RWPE2 (cell line): ENCODE measurements at regions not wholly inside any gene's neighbourhood (a gene's known extent, or its start where the extent isn't known, plus 50 kb on each side); places are given as distances from the start of the nearest gene placed in this dataset.

Experiments used
- ATAC-seq: fragments of 200-7000 bp; cut with Tn5 transposase; 3 replicates; pipeline ENCODE4 v1.9.1; 2021; ENCODE audit warnings: low read depth
- DNase-seq: peaks from one replicate; pipeline ENCODE4 v3.0.0-alpha.2; 2020; ENCODE audit warnings: low spot score
- H3K27ac ChIP-seq: fragments of 450-650 bp; 2 replicates; pipeline ENCODE4 v1.5.1; 2017; ENCODE audit warnings: mild to moderate bottlenecking; ENCODE audit not compliant: poor library complexity, severe bottlenecking
- H3K27me3 ChIP-seq: fragments of 250-450 bp; sonication (Bioruptor Pico); 2 replicates; pipeline ENCODE4 v1.5.1; 2021; ENCODE audit warnings: mild to moderate bottlenecking, moderate library complexity; ENCODE audit not compliant: insufficient read depth, poor library complexity, severe bottlenecking
- H3K36me3 ChIP-seq: fragments of 250-450 bp; sonication (Bioruptor Pico); 2 replicates; pipeline ENCODE4 v1.5.1; 2020; ENCODE audit warnings: low read depth, mild to moderate bottlenecking, moderate library complexity
- H3K4me1 ChIP-seq: fragments of 250-450 bp; sonication (Bioruptor Pico); 2 replicates; pipeline ENCODE4 v1.5.1; 2021; ENCODE audit warnings: mild to moderate bottlenecking, moderate library complexity; ENCODE audit not compliant: insufficient read depth, poor library complexity, severe bottlenecking
- H3K4me3 ChIP-seq: fragments of 250-450 bp; sonication (Bioruptor Pico); 2 replicates; pipeline ENCODE4 v1.5.1; 2021; ENCODE audit warnings: mild to moderate bottlenecking, moderate library complexity; ENCODE audit not compliant: severe bottlenecking
- H3K9me3 ChIP-seq: fragments of 250-450 bp; sonication (Bioruptor Pico); 2 replicates; pipeline ENCODE4 v1.5.1; 2021; ENCODE audit warnings: mild to moderate bottlenecking, moderate library complexity; ENCODE audit not compliant: severe bottlenecking
- CTCF ChIP-seq: fragments of 450-650 bp; IDR thresholded peaks from one replicate; pipeline ENCODE4 v1.5.1; 2017; ENCODE audit warnings: mild to moderate bottlenecking, moderate library complexity; ENCODE audit not compliant: poor library complexity, severe bottlenecking

GRCh38 chr16:9238346-9238745, 146.9 kb downstream of the HAPSTR1 start:
- Histone ChIP-seq H3K27ac (no peak overlapping the region), H3K36me3 (no peaks in the 10 kb centered on the region), H3K9me3 (no peaks in the 10 kb centered on the region), H3K4me3 (no peak overlapping the region), H3K27me3 (no peaks in the 10 kb centered on the region), H3K4me1 (no peaks in the 10 kb centered on the region)
- no peak for ATAC-seq
- no peak for TF ChIP-seq CTCF
- DNase-seq = no peak

GRCh38 chr16:9241177-9241576, 149.7 kb downstream of the HAPSTR1 start:
- no peak overlapping the region for H3K27ac ChIP-seq
- no peaks in the 10 kb centered on the region for H3K36me3 ChIP-seq
- H3K4me3 ChIP-seq = no peak overlapping the region
- no peaks in the 10 kb centered on the region for H3K9me3 ChIP-seq
- no peaks in the 10 kb centered on the region for H3K4me1 ChIP-seq
- no peak for ATAC-seq
- no peaks in the 10 kb centered on the region for H3K27me3 ChIP-seq
- DNase-seq = no peak
- TF ChIP-seq CTCF = no peak

DNA sequence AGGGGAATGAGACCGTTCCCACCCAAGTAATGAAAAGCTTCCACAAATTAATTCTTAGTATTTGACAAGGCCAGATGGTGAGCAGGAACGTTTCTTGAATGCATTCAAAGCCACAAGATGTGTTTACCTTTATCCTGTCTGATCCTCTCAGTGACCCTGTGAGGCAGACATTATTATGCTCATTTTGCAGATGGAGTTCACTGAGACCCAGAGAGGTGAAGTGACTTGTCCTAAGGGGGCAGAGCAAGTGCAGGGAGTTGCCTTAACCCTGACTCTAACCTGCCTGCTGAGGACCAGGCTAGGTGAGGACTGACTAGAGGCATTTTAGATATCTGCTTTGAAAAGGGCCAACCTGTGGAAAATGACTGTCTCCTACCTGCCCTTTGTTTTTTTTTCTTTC, 156.7 kb downstream of the HAPSTR1 start:
- Histone ChIP-seq H3K9me3 (no peaks in the 10 kb centered on the region), H3K27me3 (no peaks in the 10 kb centered on the region), H3K4me1 (no peaks in the 10 kb centered on the region), H3K36me3 (no peaks in the 10 kb centered on the region), H3K4me3 (no peak overlapping the region), H3K27ac (no peak overlapping the region)
- ATAC-seq = no peak
- no peak for DNase-seq
- TF ChIP-seq CTCF = no peak

DNA sequence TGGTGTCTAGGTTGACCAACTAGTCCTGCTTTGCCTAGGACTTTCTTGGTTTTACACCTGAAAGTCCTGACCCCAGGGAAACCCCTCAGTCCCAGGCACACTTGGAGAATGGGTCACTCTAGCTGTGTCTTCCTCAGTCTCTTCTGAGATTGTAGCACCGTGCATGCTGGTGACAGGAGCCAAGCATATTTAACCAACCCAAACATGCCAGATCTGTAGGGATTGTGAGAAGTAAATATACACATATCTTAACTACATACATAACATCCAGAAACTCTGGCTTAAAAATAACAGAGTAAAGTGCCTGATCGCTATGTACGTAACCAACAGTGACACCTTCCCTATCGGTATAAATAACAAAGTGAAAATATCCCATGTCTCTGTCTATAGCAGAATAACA, 158.1 kb downstream of the HAPSTR1 start:
- no peak for TF ChIP-seq CTCF
- H3K27ac ChIP-seq = no peak overlapping the region
- H3K4me1 ChIP-seq = no peaks in the 10 kb centered on the region
- H3K9me3 ChIP-seq = no peaks in the 10 kb centered on the region
- DNase-seq = no peak
- H3K4me3 ChIP-seq = no peak overlapping the region
- H3K36me3 ChIP-seq = no peaks in the 10 kb centered on the region
- ATAC-seq = no peak
- no peaks in the 10 kb centered on the region for H3K27me3 ChIP-seq

GRCh38 chr16:9251026-9251425, 159.6 kb downstream of the HAPSTR1 start:
- DNase-seq = no peak
- ATAC-seq = no peak
- H3K36me3 ChIP-seq = no peaks in the 10 kb centered on the region
- TF ChIP-seq CTCF = no peak
- H3K4me1 ChIP-seq = no peaks in the 10 kb centered on the region
- no peak overlapping the region for H3K4me3 ChIP-seq
- H3K27me3 ChIP-seq = no peaks in the 10 kb centered on the region
- no peak overlapping the region for H3K27ac ChIP-seq
- no peaks in the 10 kb centered on the region for H3K9me3 ChIP-seq
